HepG2 (cell line): ENCODE measurements at regions not wholly inside any gene's neighbourhood (a gene's known extent, or its start where the extent isn't known, plus 50 kb on each side); places are given as distances from the start of the nearest gene placed in this dataset.

ENCODE experiments used
- ATAC-seq: fragments of 200-7000 bp; cut with Tn5 transposase; 3 replicates; pipeline ENCODE4 v1.9.1; 2020; ENCODE audit warnings: mild to moderate bottlenecking, moderate library complexity
- BruUV-seq: library from RNA; stranded (reverse); fragments of 400-500 nt; replicated peaks from 2 replicates; lab custom pipeline; 2021; lab: Mats Ljungman, UMichigan
- CTCF ChIA-PET: fragments of 300-600 bp; formaldehyde crosslinking; extraction: SDS; loops from one replicate; lab custom pipeline; 2021; ENCODE audit warnings: low total read pairs, inconsistent platforms, low intra/inter-chr PET ratio; lab: Yijun Ruan, JAX
- POLR2A ChIA-PET: fragments of 350-600 bp; sonication (Branson Sonifier 250); formaldehyde crosslinking; loops from one replicate; lab custom pipeline; 2020; ENCODE audit warnings: antibody characterized with exemption, inconsistent platforms; lab: Yijun Ruan, JAX
- DNase-seq: peaks from one replicate; pipeline ENCODE4 v3.0.0-alpha.2; 2015; ENCODE audit warnings: low spot score
- FAIRE-seq: peaks from 3 replicates; lab custom pipeline; 2011; peaks lifted over from hg19 to GRCh38; lab: Jason Lieb, UNC
- H2AFZ ChIP-seq: one replicate; pipeline ENCODE4 v1.6.1; 2011; ENCODE audit warnings: low read length, inconsistent platforms
- H3K27ac ChIP-seq: fragments of 300-600 bp; 3 replicates; pipeline ENCODE4 v1.8.0; 2011; ENCODE audit warnings: mixed run types, mild to moderate bottlenecking, mixed read lengths, low read length, inconsistent platforms; ENCODE audit not compliant: insufficient read depth; ENCODE audit errors: extremely low read length
- H3K27me3 ChIP-seq, 2 experiments: fragments of 200-600 bp in 1 of 2; 2 replicates in 1 of 2; 3 replicates in 1 of 2; pipeline versions ENCODE4 v1.6.0 to v1.8.0; 2011; ENCODE audit warnings: low read length in 2 of 2, mild to moderate bottlenecking in 2 of 2, moderate library complexity in 2 of 2, inconsistent platforms in 1 of 2; ENCODE audit not compliant: insufficient read depth in 2 of 2, control insufficient read depth in 1 of 2
- H3K36me3 ChIP-seq, 2 experiments: fragments of 200-600 bp in 1 of 2; replicated peaks in 1 of 2; 2 replicates in 1 of 2; 3 replicates in 1 of 2; pipeline versions ENCODE4 v1.5.1 to v1.8.0; 2011; ENCODE audit warnings: low read length in 2 of 2, inconsistent platforms in 1 of 2; ENCODE audit not compliant: insufficient read depth in 2 of 2, control insufficient read depth in 1 of 2
- H3K4me1 ChIP-seq: 2 replicates; pipeline ENCODE4 v1.5.1; 2012; ENCODE audit warnings: low read length, inconsistent platforms; ENCODE audit not compliant: insufficient read depth
- H3K4me2 ChIP-seq: 2 replicates; pipeline ENCODE4 v1.6.0; 2011; ENCODE audit warnings: low read depth, low read length, inconsistent platforms
- H3K4me3 ChIP-seq, 3 experiments: fragments of 200-600 bp in 1 of 3; sonication (generic), shearing (Covaris generic) in 1 of 3; replicated peaks in 1 of 3; 2 replicates each; pipeline ENCODE4 v1.5.1; 2011 to 2016; ENCODE audit warnings: low read length in 3 of 3, inconsistent platforms in 2 of 3, low read depth in 2 of 3, mild to moderate bottlenecking in 2 of 3, control low read depth in 1 of 3, mixed read lengths in 1 of 3; ENCODE audit not compliant: insufficient read depth in 1 of 3
- H3K79me2 ChIP-seq: one replicate; pipeline ENCODE4 v1.6.1; 2011; ENCODE audit warnings: low read length, inconsistent platforms; ENCODE audit not compliant: insufficient read depth
- H3K9ac ChIP-seq: 2 replicates; pipeline ENCODE4 v1.6.0; 2011; ENCODE audit warnings: mild to moderate bottlenecking, low read depth, low read length, inconsistent platforms; ENCODE audit not compliant: insufficient read depth
- H3K9me3 ChIP-seq: 2 replicates; pipeline ENCODE4 v1.5.1; 2012; ENCODE audit warnings: mild to moderate bottlenecking, low read length
- H4K20me1 ChIP-seq: 2 replicates; pipeline ENCODE4 v1.6.0; 2011; ENCODE audit warnings: inconsistent platforms, mild to moderate bottlenecking, low read length, moderate library complexity; ENCODE audit not compliant: insufficient read depth
- AKAP8 ChIP-seq: sonication (generic); formaldehyde crosslinking; IDR thresholded peaks from 2 replicates; pipeline ENCODE4 v1.5.1; 2020; ENCODE audit warnings: mild to moderate bottlenecking, missing genetic modification reagents
- HHEX ChIP-seq: IDR thresholded peaks from 2 replicates; pipeline ENCODE4 v1.6.1; 2016; ENCODE audit warnings: control low read depth
- MYNN ChIP-seq: sonication (generic); formaldehyde crosslinking; IDR thresholded peaks from 2 replicates; pipeline ENCODE4 v1.4.0; 2020; ENCODE audit warnings: mild to moderate bottlenecking, low read depth, missing genetic modification reagents
- NFE2L1 ChIP-seq: sonication (generic); formaldehyde crosslinking; IDR thresholded peaks from 2 replicates; pipeline ENCODE4 v1.4.0; 2020; ENCODE audit warnings: missing genetic modification reagents, mild to moderate bottlenecking, borderline replicate concordance
- PHF20 ChIP-seq: sonication (generic); formaldehyde crosslinking; IDR thresholded peaks from 2 replicates; pipeline ENCODE4 v1.5.0; 2020; ENCODE audit warnings: mild to moderate bottlenecking, missing genetic modification reagents
- RFX1 ChIP-seq: fragments of 450-650 bp; IDR thresholded peaks from 2 replicates; pipeline ENCODE4 v1.6.1; 2017
- SAP130 ChIP-seq: IDR thresholded peaks from 2 replicates; pipeline ENCODE4 v1.6.1; 2016; ENCODE audit warnings: low read depth
- SNAPC2 ChIP-seq: sonication (generic); formaldehyde crosslinking; IDR thresholded peaks from 2 replicates; pipeline ENCODE4 v1.8.1; 2022; ENCODE audit warnings: mild to moderate bottlenecking, missing genetic modification reagents
- TOPORS ChIP-seq: sonication (generic); formaldehyde crosslinking; IDR thresholded peaks from 2 replicates; pipeline ENCODE4 v1.8.0; 2023; ENCODE audit warnings: mild to moderate bottlenecking, missing genetic modification reagents
- ZBTB21 ChIP-seq: sonication (generic); formaldehyde crosslinking; IDR thresholded peaks from 2 replicates; pipeline ENCODE4 v1.4.0; 2020; ENCODE audit warnings: missing genetic modification reagents
- ZNF337 ChIP-seq: sonication (generic); formaldehyde crosslinking; IDR thresholded peaks from 2 replicates; pipeline ENCODE4 v1.5.1; 2020; ENCODE audit warnings: missing genetic modification reagents, low read depth, mild to moderate bottlenecking, borderline replicate concordance
- WGBS: methylation state at CpG from one replicate; pipeline ENCODE4 v1.1.6; 2017; ENCODE audit warnings: low lambda C conversion rate; 5-methylcytosine and 5-hydroxymethylcytosine counted together
- in situ Hi-C: cut with HindIII; loops from 2 replicates; pipeline ENCODE4 v1.10.0; 2017; ENCODE audit warnings: low pct_unique_long_range_greater_than_20kb; ENCODE audit not compliant: extremely low pct_ligation_motif_present
- intact Hi-C: fragments of 100-400 bp; cut with micrococcal nuclease; formaldehyde crosslinking; loops from one replicate; pipeline ENCODE4 v1.10.0; 2022; ENCODE audit not compliant: unreplicated experiment
- TF ChIP-seq, protein P1 (sequence below): sonication (generic); formaldehyde crosslinking; IDR thresholded peaks from 2 replicates; pipeline ENCODE4 v1.4.0; 2020; ENCODE audit warnings: missing genetic modification reagents, low read depth, mild to moderate bottlenecking, borderline replicate concordance
- TF ChIP-seq, protein P2 (sequence below): sonication (generic); formaldehyde crosslinking; IDR thresholded peaks from 2 replicates; pipeline ENCODE4 v1.4.0; 2020; ENCODE audit warnings: missing genetic modification reagents
- TF ChIP-seq, protein P3 (sequence below): sonication (generic); formaldehyde crosslinking; IDR thresholded peaks from 2 replicates; pipeline ENCODE4 v1.4.0; 2020; ENCODE audit warnings: missing genetic modification reagents

DNA sequence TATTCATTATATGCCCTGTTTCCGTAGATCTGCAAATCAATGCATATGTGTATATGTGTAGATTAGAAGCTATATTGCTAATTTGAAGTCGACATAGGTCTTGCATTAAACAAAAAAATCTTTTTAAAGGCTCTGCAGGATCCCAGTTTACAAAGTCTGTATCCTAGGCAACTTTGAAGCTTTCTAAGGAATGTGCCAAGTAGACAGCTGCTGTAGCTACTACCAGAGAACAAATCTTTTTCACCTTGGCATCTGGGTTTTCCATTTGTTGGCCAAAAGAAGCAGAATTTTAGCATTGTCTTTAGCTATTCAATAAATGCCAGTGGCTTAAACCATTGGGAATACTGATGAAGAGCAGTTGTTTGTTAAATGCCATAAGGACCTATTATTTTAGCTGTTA lies 88.0 kb downstream of the NAA11 start:
- intact Hi-C loops, result no loop called here
- H2AFZ ChIP-seq, result no peak overlapping the region
- ChIA-PET POLR2A (no interaction called here), CTCF (no interaction called here)
- no peak for FAIRE-seq
- no peaks in the 10 kb centered on the region for H3K79me2 ChIP-seq
- BruUV-seq, result no TSS peak
- no peaks in the 10 kb centered on the region for H3K36me3 ChIP-seq
- H3K9ac ChIP-seq, result no peak overlapping the region
- no peak for ATAC-seq
- TF ChIP-seq PHF20 (CRISPR knock-in tag), result no peak
- TF ChIP-seq HHEX (CRISPR knock-in tag), result no peak
- TF ChIP-seq ZNF337 (CRISPR knock-in tag), result no peak
- TF ChIP-seq SAP130 (CRISPR knock-in tag), result no peak
- no peak for TF ChIP-seq RFX1
- TF ChIP-seq, protein P1, sequence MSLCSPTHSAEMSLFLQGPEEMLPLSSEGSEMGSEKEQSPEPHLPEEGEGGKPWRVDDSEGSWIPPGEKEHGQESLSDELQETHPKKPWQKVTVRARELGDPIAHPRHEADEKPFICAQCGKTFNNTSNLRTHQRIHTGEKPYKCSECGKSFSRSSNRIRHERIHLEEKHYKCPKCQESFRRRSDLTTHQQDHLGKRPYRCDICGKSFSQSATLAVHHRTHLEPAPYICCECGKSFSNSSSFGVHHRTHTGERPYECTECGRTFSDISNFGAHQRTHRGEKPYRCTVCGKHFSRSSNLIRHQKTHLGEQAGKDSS, result no peak
- TF ChIP-seq MYNN (CRISPR knock-in tag), result no peak
- no peak for TF ChIP-seq AKAP8
- TF ChIP-seq, protein P2, sequence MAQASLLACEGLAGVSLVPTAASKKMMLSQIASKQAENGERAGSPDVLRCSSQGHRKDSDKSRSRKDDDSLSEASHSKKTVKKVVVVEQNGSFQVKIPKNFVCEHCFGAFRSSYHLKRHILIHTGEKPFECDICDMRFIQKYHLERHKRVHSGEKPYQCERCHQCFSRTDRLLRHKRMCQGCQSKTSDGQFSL (CRISPR knock-in tag), result no peak
- H3K9me3 ChIP-seq, result no peaks in the 10 kb centered on the region
- no peak overlapping the region for H3K4me2 ChIP-seq
- H3K4me3 ChIP-seq, result no peak overlapping the region
- H3K27me3 ChIP-seq, result no peaks in the 10 kb centered on the region; a peak in 1 of 5 replicates
- H4K20me1 ChIP-seq, result no peaks in the 10 kb centered on the region
- in situ Hi-C loops, result no loop called here
- 2% methylated on average over 2 of the region's 2 CpGs for WGBS
- no peak for DNase-seq
- no peak overlapping the region for H3K27ac ChIP-seq
- H3K4me1 ChIP-seq, result no peaks in the 10 kb centered on the region

DNA sequence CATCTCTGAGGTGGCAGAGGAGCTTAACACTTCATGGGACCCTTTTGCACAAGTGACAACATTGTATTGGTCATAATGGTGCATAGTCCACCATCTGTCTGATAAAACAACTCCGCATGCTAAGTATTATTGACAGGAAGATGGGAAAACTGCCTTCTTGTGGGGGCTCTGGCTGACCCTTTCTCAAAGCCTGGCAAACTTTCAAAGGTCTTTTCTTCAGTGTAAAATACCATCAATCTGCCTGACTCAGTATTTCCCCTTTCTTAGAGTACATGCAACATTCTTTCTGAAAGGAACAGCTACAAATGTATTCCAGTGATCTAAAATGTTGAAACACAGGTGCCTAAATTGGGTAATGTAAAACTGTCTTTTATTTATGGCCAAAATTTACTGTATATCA lies 89.1 kb downstream of the NAA11 start:
- H3K4me2 ChIP-seq, result no peak overlapping the region
- no peak overlapping the region for H3K4me3 ChIP-seq
- in situ Hi-C loops, result no loop called here
- H3K4me1 ChIP-seq, result no peaks in the 10 kb centered on the region
- ChIA-PET POLR2A (no interaction called here), CTCF (no interaction called here)
- no peak overlapping the region for H3K27ac ChIP-seq
- intact Hi-C loops, result no loop called here
- no peaks in the 10 kb centered on the region for H3K36me3 ChIP-seq
- TF ChIP-seq ZBTB21 (CRISPR knock-in tag) (no peak), NFE2L1 (no peak), SNAPC2 (CRISPR knock-in tag) (no peak), TOPORS (CRISPR knock-in tag) (no peak)
- TF ChIP-seq, protein P3, sequence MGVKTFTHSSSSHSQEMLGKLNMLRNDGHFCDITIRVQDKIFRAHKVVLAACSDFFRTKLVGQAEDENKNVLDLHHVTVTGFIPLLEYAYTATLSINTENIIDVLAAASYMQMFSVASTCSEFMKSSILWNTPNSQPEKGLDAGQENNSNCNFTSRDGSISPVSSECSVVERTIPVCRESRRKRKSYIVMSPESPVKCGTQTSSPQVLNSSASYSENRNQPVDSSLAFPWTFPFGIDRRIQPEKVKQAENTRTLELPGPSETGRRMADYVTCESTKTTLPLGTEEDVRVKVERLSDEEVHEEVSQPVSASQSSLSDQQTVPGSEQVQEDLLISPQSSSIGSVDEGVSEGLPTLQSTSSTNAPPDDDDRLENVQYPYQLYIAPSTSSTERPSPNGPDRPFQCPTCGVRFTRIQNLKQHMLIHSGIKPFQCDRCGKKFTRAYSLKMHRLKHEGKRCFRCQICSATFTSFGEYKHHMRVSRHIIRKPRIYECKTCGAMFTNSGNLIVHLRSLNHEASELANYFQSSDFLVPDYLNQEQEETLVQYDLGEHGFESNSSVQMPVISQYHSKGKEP (CRISPR knock-in tag), result no peak
- TF ChIP-seq, protein P2 (CRISPR knock-in tag), result no peak
- H3K27me3 ChIP-seq, result no peaks in the 10 kb centered on the region; a peak in 1 of 5 replicates
- no peak for DNase-seq
- H3K79me2 ChIP-seq, result no peaks in the 10 kb centered on the region
- no peak overlapping the region for H3K9ac ChIP-seq
- no peak overlapping the region for H2AFZ ChIP-seq
- FAIRE-seq, result no peak
- 14% methylated on average over 1 of the region's 1 CpG for WGBS
- no TSS peak for BruUV-seq
- no peaks in the 10 kb centered on the region for H3K9me3 ChIP-seq
- no peaks in the 10 kb centered on the region for H4K20me1 ChIP-seq
- no peak for ATAC-seq
